Endodermal cell (in vitro differentiated cells): ENCODE measurements at regions not wholly inside any gene's neighbourhood (a gene's known extent, or its start where the extent isn't known, plus 50 kb on each side); places are given as distances from the start of the nearest gene placed in this dataset.

ENCODE experiments used
- DNase-seq: peaks from one replicate; pipeline ENCODE4 v3.0.0-alpha.2; 2017
- H3K27ac ChIP-seq: 2 replicates; pipeline ENCODE4 v1.5.1; 2013; ENCODE audit warnings: mild to moderate bottlenecking, low read depth, low read length, moderate library complexity
- H3K27me3 ChIP-seq: 2 replicates; pipeline ENCODE4 v1.6.1; 2013; ENCODE audit warnings: mild to moderate bottlenecking, low read length, moderate library complexity; ENCODE audit not compliant: insufficient read depth, control insufficient read depth, poor library complexity, severe bottlenecking
- H3K36me3 ChIP-seq: 2 replicates; pipeline ENCODE4 v1.7.0; 2013; ENCODE audit warnings: mild to moderate bottlenecking, low read length, moderate library complexity; ENCODE audit not compliant: control insufficient read depth, insufficient read depth
- H3K4me1 ChIP-seq: one replicate; pipeline ENCODE4 v1.7.0; 2013; ENCODE audit warnings: low read length; ENCODE audit not compliant: control insufficient read depth, insufficient read depth
- H3K4me3 ChIP-seq: 2 replicates; pipeline ENCODE4 v1.5.1; 2013; ENCODE audit warnings: mild to moderate bottlenecking, low read length, moderate library complexity
- H3K9ac ChIP-seq: 2 replicates; pipeline ENCODE4 v1.6.1; 2013; ENCODE audit warnings: mild to moderate bottlenecking, low read length, moderate library complexity; ENCODE audit not compliant: poor library complexity, severe bottlenecking; ENCODE audit errors: extremely low read depth
- H3K9me3 ChIP-seq: 2 replicates; pipeline ENCODE4 v1.6.1; 2013; ENCODE audit warnings: mild to moderate bottlenecking, low read length, moderate library complexity; ENCODE audit not compliant: control insufficient read depth
- H3K27ac Mint-ChIP-seq: 2 replicates; pipeline ENCODE4 v1.8.0; 2020; ENCODE audit warnings: mixed read lengths
- H3K27me3 Mint-ChIP-seq: 2 replicates; pipeline ENCODE4 v1.8.0; 2021; ENCODE audit warnings: mild to moderate bottlenecking, mixed read lengths; ENCODE audit not compliant: insufficient read depth
- H3K36me3 Mint-ChIP-seq: 2 replicates; pipeline ENCODE4 v1.8.0; 2020; ENCODE audit warnings: low read depth, mixed read lengths
- H3K4me1 Mint-ChIP-seq: 2 replicates; pipeline ENCODE4 v1.8.0; 2020; ENCODE audit warnings: mixed read lengths
- H3K4me3 Mint-ChIP-seq: 2 replicates; pipeline ENCODE4 v1.8.0; 2020; ENCODE audit warnings: mild to moderate bottlenecking, moderate library complexity, mixed read lengths
- H3K9me3 Mint-ChIP-seq: 2 replicates; pipeline ENCODE4 v1.8.0; 2020; ENCODE audit warnings: mild to moderate bottlenecking, mixed read lengths
- CTCF ChIP-seq: fragments of 200-600 bp; sonication (generic); conservative IDR thresholded peaks from 2 replicates; pipeline ENCODE4 v1.5.0; 2021; ENCODE audit warnings: antibody characterized with exemption, mild to moderate bottlenecking
- WGBS, 2 experiments: methylation state at CpG; one replicate each; pipeline versions ENCODE4 v1.1.5 to v1.1.7; 2013; ENCODE audit warnings: missing lambda C conversion rate in 2 of 2, mixed read lengths in 1 of 2; ENCODE audit not compliant: insufficient coverage in 1 of 2, insufficient read length in 1 of 2; 5-methylcytosine and 5-hydroxymethylcytosine counted together

DNA sequence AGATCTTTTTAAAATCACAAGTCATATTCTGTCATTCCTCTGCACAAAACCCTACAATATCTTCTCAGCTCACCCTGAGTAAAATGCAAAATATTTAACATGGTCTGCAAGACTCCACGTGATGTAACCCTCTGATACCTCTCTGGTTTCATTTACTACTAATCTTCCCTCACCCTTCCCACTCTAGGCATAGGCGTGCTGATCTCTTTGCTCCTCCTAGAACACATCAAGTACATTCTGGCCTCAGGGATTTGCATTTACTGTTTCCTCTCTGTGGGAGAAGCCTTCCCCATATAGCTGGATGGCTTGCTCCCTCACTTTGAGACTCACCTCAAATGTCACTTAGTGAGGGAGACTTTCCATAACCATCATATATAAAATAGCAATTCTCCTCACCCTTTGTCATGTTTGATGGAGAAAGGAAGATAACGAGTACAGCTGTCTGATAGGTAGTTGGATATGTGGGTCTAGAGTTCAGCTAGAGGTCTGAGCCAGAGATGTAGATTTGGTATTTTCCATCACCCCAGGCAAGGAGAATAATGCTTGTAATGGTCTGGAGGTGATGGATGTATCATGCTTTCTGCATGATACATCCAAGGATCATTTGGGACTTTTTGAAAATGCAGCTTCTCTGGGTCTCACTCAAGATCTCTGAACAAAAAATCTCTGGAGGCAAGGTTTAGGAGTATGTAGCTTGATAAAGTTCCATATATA is 123.9 kb upstream of the VAMP7 start:
- Mint-ChIP-seq H3K27me3 (no peaks in the 10 kb centered on the region), H3K9me3 (peaks cover 30% of the 10 kb centered on the region), H3K4me3 (no peak overlapping the region), H3K27ac (no peak overlapping the region), H3K4me1 (peaks cover 3% of the 10 kb centered on the region), H3K36me3 (no peaks in the 10 kb centered on the region)
- Histone ChIP-seq H3K36me3 (no peaks in the 10 kb centered on the region), H3K27me3 (no peaks in the 10 kb centered on the region), H3K27ac (no peak overlapping the region), H3K9me3 (peaks cover 32% of the 10 kb centered on the region), H3K4me1 (no peaks in the 10 kb centered on the region), H3K9ac (no peak overlapping the region), H3K4me3 (no peak overlapping the region)
- no peak for DNase-seq
- 53 to 64% methylated on average over 2 to 3 of the region's 3 CpGs for WGBS, 2 experiments
- no peak for TF ChIP-seq CTCF

DNA sequence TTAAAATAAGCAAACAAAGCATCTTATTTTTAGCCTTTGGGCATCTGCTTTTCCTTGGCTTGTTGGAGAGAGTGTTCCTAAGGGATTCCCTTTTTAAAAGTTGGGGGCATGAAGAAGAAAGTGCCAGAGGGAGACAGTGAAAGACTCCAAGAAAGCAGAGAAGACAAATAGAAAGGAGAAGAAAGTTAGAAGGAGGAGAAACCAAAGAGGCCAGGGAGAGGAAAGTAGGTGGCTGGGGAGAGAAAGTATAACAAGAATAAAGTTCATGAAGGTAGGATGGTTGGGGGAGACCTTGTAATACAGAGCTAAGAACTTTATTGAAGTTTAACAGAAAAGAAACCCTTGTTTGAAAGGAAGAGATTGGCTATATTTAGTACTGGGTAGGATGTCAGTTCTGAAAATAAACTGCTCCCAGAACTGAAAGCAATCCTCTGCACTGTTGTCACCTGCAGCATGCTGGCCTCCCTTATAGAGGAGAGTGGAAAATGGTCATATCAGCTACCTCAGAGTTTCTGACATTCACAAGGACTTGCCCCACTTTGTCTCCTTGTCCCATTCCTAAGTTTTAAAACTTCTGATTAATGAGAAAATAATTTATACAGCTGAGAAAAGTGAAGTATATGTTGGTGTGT is 125.3 kb upstream of the VAMP7 start:
- no peak overlapping the region for H3K4me3 Mint-ChIP-seq
- no peaks in the 10 kb centered on the region for H3K36me3 Mint-ChIP-seq
- H3K9me3 ChIP-seq, result peaks cover 28% of the 10 kb centered on the region
- no peaks in the 10 kb centered on the region for H3K4me1 ChIP-seq
- peaks cover 3% of the 10 kb centered on the region for H3K4me1 Mint-ChIP-seq
- H3K9me3 Mint-ChIP-seq, result peaks cover 23% of the 10 kb centered on the region
- H3K27ac ChIP-seq, result no peak overlapping the region
- DNase-seq, result no peak
- no peak for TF ChIP-seq CTCF
- H3K27ac Mint-ChIP-seq, result no peak overlapping the region
- no peaks in the 10 kb centered on the region for H3K27me3 Mint-ChIP-seq
- no peaks in the 10 kb centered on the region for H3K36me3 ChIP-seq
- no peak overlapping the region for H3K9ac ChIP-seq
- H3K4me3 ChIP-seq, result no peak overlapping the region
- no peaks in the 10 kb centered on the region for H3K27me3 ChIP-seq

- Mint-ChIP-seq H3K4me3 (no peak overlapping the region), H3K36me3 (no peaks in the 10 kb centered on the region), H3K27me3 (no peaks in the 10 kb centered on the region), H3K4me1 (no peaks in the 10 kb centered on the region), H3K27ac (no peak overlapping the region), H3K9me3 (peaks cover 19% of the 10 kb centered on the region)
- Histone ChIP-seq H3K9ac (no peak overlapping the region), H3K4me3 (no peak overlapping the region), H3K36me3 (no peaks in the 10 kb centered on the region), H3K4me1 (no peaks in the 10 kb centered on the region), H3K27me3 (no peaks in the 10 kb centered on the region), H3K9me3 (peaks cover 27% of the 10 kb centered on the region), H3K27ac (no peak overlapping the region)
- TF ChIP-seq CTCF, result no peak
- DNase-seq, result no peak
Observed at GRCh38 chrX:155751131-155751530, 130.0 kb upstream of the VAMP7 start.
